H1 (cell line): ENCODE measurements at regions not wholly inside any gene's neighbourhood (a gene's known extent, or its start where the extent isn't known, plus 50 kb on each side); places are given as distances from the start of the nearest gene placed in this dataset.

Experiments used
- CTCF ChIA-PET: fragments of 300-600 bp; sonication (Branson Sonifier 250); formaldehyde crosslinking; loops from one replicate; lab custom pipeline; 2021; ENCODE audit not compliant: partially characterized antibody; lab: Charles Lee
- POLR2A ChIA-PET: fragments of 300-600 bp; sonication (Branson Sonifier 250); formaldehyde crosslinking; loops from one replicate; lab custom pipeline; 2021; ENCODE audit warnings: inconsistent platforms; ENCODE audit not compliant: partially characterized antibody; lab: Charles Lee
- DNase-seq, 2 experiments: peaks; one replicate each; pipeline versions ENCODE4 v3.0.0 to v3.0.0-alpha.2; 2010 to 2022; ENCODE audit warnings: low spot score in 2 of 2, low read depth in 1 of 2, mixed read lengths in 1 of 2
- FAIRE-seq: peaks from 2 replicates; lab custom pipeline; 2011; peaks lifted over from hg19 to GRCh38; lab: Jason Lieb, UNC
- H2AFZ ChIP-seq: 2 replicates; pipeline ENCODE4 v1.8.1; 2012; ENCODE audit warnings: low read length, inconsistent platforms
- H2AK5ac ChIP-seq: 2 replicates; pipeline ENCODE4 v1.6.1; 2013; ENCODE audit warnings: low read depth, low read length
- H2BK120ac ChIP-seq: replicated peaks from 2 replicates; pipeline ENCODE3; 2013; ENCODE audit warnings: low read depth, low read length, inconsistent platforms
- H2BK12ac ChIP-seq: 2 replicates; pipeline ENCODE4 v1.6.1; 2013; ENCODE audit warnings: low read depth, low read length
- H2BK15ac ChIP-seq: 2 replicates; pipeline ENCODE4 v1.6.1; 2013; ENCODE audit warnings: low read length
- H2BK20ac ChIP-seq: 2 replicates; pipeline ENCODE4 v1.6.1; 2013; ENCODE audit warnings: low read length
- H2BK5ac ChIP-seq: 2 replicates; pipeline ENCODE4 v1.6.1; 2013; ENCODE audit warnings: low read depth, low read length
- H3K14ac ChIP-seq: 2 replicates; pipeline ENCODE4 v1.6.1; 2013; ENCODE audit warnings: inconsistent platforms; ENCODE audit not compliant: insufficient read length
- H3K18ac ChIP-seq: 2 replicates; pipeline ENCODE4 v1.6.1; 2013; ENCODE audit warnings: low read length; ENCODE audit errors: extremely low read depth
- H3K23ac ChIP-seq: 2 replicates; pipeline ENCODE4 v1.6.1; 2013; ENCODE audit warnings: inconsistent platforms; ENCODE audit not compliant: insufficient read length
- H3K23me2 ChIP-seq: 2 replicates; pipeline ENCODE4 v1.6.1; 2013; ENCODE audit warnings: low read depth, low read length
- H3K27ac ChIP-seq: 2 replicates; pipeline ENCODE4 v1.6.1; 2011; ENCODE audit warnings: low read depth, low read length, inconsistent platforms
- H3K27me3 ChIP-seq, 4 experiments: replicated peaks in 1 of 4; 1 replicate in 1 of 4; 2 replicates in 3 of 4; pipeline versions ENCODE4 v1.6.1 to v1.8.1; 2011 to 2013; ENCODE audit warnings: low read length in 3 of 4, mild to moderate bottlenecking in 3 of 4, inconsistent platforms in 2 of 4, mixed read lengths in 2 of 4, moderate library complexity in 1 of 4; ENCODE audit not compliant: control insufficient read depth in 3 of 4, insufficient read depth in 3 of 4; ENCODE audit errors: extremely low read depth in 1 of 4
- H3K36me3 ChIP-seq, 4 experiments: 2 replicates each; pipeline versions ENCODE4 v1.6.1 to v1.8.1; 2011 to 2013; ENCODE audit warnings: mild to moderate bottlenecking in 4 of 4, low read length in 3 of 4, moderate library complexity in 2 of 4, control low read depth in 1 of 4, inconsistent platforms in 1 of 4; ENCODE audit not compliant: insufficient read depth in 4 of 4, control insufficient read depth in 2 of 4
- H3K4ac ChIP-seq: replicated peaks from 2 replicates; pipeline ENCODE3; 2013; ENCODE audit warnings: low read length, low read depth, mixed read lengths, inconsistent platforms; ENCODE audit not compliant: insufficient read length
- H3K4me1 ChIP-seq, 4 experiments: replicated peaks in 1 of 4; 1 replicate in 1 of 4; 2 replicates in 3 of 4; pipeline versions ENCODE4 v1.6.1 to v1.8.1; 2011 to 2013; ENCODE audit warnings: low read length in 3 of 4, inconsistent platforms in 2 of 4, mixed read lengths in 1 of 4; ENCODE audit not compliant: insufficient read depth in 4 of 4, control insufficient read depth in 3 of 4
- H3K4me2 ChIP-seq, 2 experiments: 2 replicates each; pipeline versions ENCODE4 v1.6.1 to v1.8.1; 2011 to 2013; ENCODE audit warnings: low read depth in 2 of 2, low read length in 2 of 2, control low read depth in 1 of 2, inconsistent platforms in 1 of 2, mild to moderate bottlenecking in 1 of 2; ENCODE audit not compliant: insufficient read depth in 1 of 2
- H3K4me3 ChIP-seq, 4 experiments: fragments of 200-600, 300-600 bp in 1 of 4; sonication (generic), shearing (Covaris generic), sonication (Bioruptor Twin) in 1 of 4; 2 replicates each; pipeline versions ENCODE4 v1.5.1 to v1.8.1; 2011 to 2016; ENCODE audit warnings: low read length in 4 of 4, low read depth in 3 of 4, control low read depth in 2 of 4, inconsistent platforms in 2 of 4, mild to moderate bottlenecking in 2 of 4, mixed read lengths in 1 of 4, moderate library complexity in 1 of 4; ENCODE audit not compliant: insufficient read depth in 2 of 4; ENCODE audit errors: extremely low read depth in 1 of 4
- H3K56ac ChIP-seq: replicated peaks from 2 replicates; pipeline ENCODE3; 2013; ENCODE audit warnings: low read depth, mild to moderate bottlenecking, mixed read lengths, low read length, inconsistent platforms; ENCODE audit not compliant: insufficient read length
- H3K79me1 ChIP-seq: 2 replicates; pipeline ENCODE4 v1.6.1; 2013; ENCODE audit warnings: low read depth, low read length, control low read depth
- H3K79me2 ChIP-seq, 2 experiments: 2 replicates each; pipeline versions ENCODE4 v1.6.1 to v1.8.1; 2012 to 2013; ENCODE audit warnings: low read length in 2 of 2, mild to moderate bottlenecking in 2 of 2, inconsistent platforms in 1 of 2; ENCODE audit not compliant: insufficient read depth in 2 of 2, control insufficient read depth in 1 of 2
- H3K9ac ChIP-seq, 4 experiments: replicated peaks in 1 of 4; 1 replicate in 1 of 4; 2 replicates in 3 of 4; pipeline versions ENCODE4 v1.6.1 to v1.8.1; 2011 to 2013; ENCODE audit warnings: low read depth in 3 of 4, low read length in 3 of 4, control low read depth in 2 of 4, mild to moderate bottlenecking in 2 of 4, moderate library complexity in 2 of 4, inconsistent platforms in 1 of 4; ENCODE audit errors: extremely low read depth in 1 of 4
- H3K9me3 ChIP-seq, 2 experiments: 2 replicates each; pipeline versions ENCODE4 v1.6.1 to v1.8.1; 2012 to 2013; ENCODE audit warnings: mild to moderate bottlenecking in 2 of 2, moderate library complexity in 2 of 2, control low read depth in 1 of 2, inconsistent platforms in 1 of 2, low read depth in 1 of 2, low read length in 1 of 2, mixed read lengths in 1 of 2; ENCODE audit not compliant: insufficient read depth in 2 of 2
- H4K20me1 ChIP-seq, 2 experiments: replicated peaks in 1 of 2; 2 replicates each; pipeline versions ENCODE3 to v1.8.1; 2011 to 2013; ENCODE audit warnings: inconsistent platforms in 2 of 2, low read length in 2 of 2, mild to moderate bottlenecking in 1 of 2; ENCODE audit not compliant: insufficient read depth in 2 of 2, control insufficient read depth in 1 of 2
- H4K5ac ChIP-seq: 2 replicates; pipeline ENCODE4 v1.6.1; 2013; ENCODE audit warnings: low read length, low read depth, mixed read lengths, inconsistent platforms; ENCODE audit not compliant: insufficient read length
- H4K8ac ChIP-seq: 2 replicates; pipeline ENCODE4 v1.8.0; 2013; ENCODE audit warnings: mild to moderate bottlenecking, moderate library complexity, low read length, inconsistent platforms; ENCODE audit not compliant: insufficient read depth; ENCODE audit errors: extremely low read depth
- H4K91ac ChIP-seq: replicated peaks from 2 replicates; pipeline ENCODE3; 2013; ENCODE audit warnings: low read length, mixed read lengths, inconsistent platforms; ENCODE audit not compliant: insufficient read length
- BACH1 ChIP-seq: IDR thresholded peaks from 2 replicates; pipeline ENCODE4 v1.6.1; 2012; ENCODE audit warnings: low read length, improper control_type of control experiment
- BRCA1 ChIP-seq: IDR thresholded peaks from 2 replicates; pipeline ENCODE4 v1.6.1; 2012; ENCODE audit warnings: low read depth, low read length, improper control_type of control experiment
- CREB1 ChIP-seq: IDR thresholded peaks from 2 replicates; pipeline ENCODE4 v1.6.1; 2012; ENCODE audit warnings: inconsistent platforms
- EP300 ChIP-seq, 2 experiments: IDR thresholded peaks; 1 replicate in 1 of 2; 2 replicates in 1 of 2; pipeline ENCODE4 v1.6.1; 2011 to 2012; ENCODE audit warnings: low read depth in 2 of 2, low read length in 2 of 2, mild to moderate bottlenecking in 2 of 2, borderline replicate concordance in 1 of 2, inconsistent platforms in 1 of 2, moderate library complexity in 1 of 2
- EZH2 ChIP-seq: fragments of 200-600 bp; sonication (generic); IDR thresholded peaks from 2 replicates; pipeline ENCODE4 v1.7.1; 2012; ENCODE audit warnings: low read depth, mild to moderate bottlenecking, moderate library complexity, low read length, inconsistent platforms; ENCODE audit not compliant: severe bottlenecking
- GABPA ChIP-seq: IDR thresholded peaks from 2 replicates; pipeline ENCODE4 v1.6.1; 2011; ENCODE audit warnings: mild to moderate bottlenecking, low read length, moderate library complexity, borderline replicate concordance; ENCODE audit not compliant: insufficient read depth
- JUND ChIP-seq: IDR thresholded peaks from 2 replicates; pipeline ENCODE4 v1.6.1; 2011; ENCODE audit warnings: mild to moderate bottlenecking, improper control_type of control experiment, low read length
- KDM4A ChIP-seq: IDR thresholded peaks from one replicate; pipeline ENCODE4 v1.7.1; 2012; ENCODE audit warnings: low read depth, mild to moderate bottlenecking, moderate library complexity, low read length, inconsistent platforms; ENCODE audit not compliant: severe bottlenecking
- MAFK ChIP-seq: IDR thresholded peaks from 2 replicates; pipeline ENCODE4 v1.6.1; 2012; ENCODE audit warnings: low read depth, mild to moderate bottlenecking, improper control_type of control experiment, low read length
- NANOG ChIP-seq: IDR thresholded peaks from 2 replicates; pipeline ENCODE4 v1.6.1; 2011; ENCODE audit warnings: low read length, low read depth, mild to moderate bottlenecking, inconsistent platforms; ENCODE audit not compliant: insufficient read depth, poor library complexity, severe bottlenecking
- RBBP5 ChIP-seq: IDR thresholded peaks from 2 replicates; pipeline ENCODE4 v1.7.1; 2012; ENCODE audit warnings: low read depth, mild to moderate bottlenecking, inconsistent platforms, low read length, moderate library complexity, borderline replicate concordance
- SIRT6 ChIP-seq: IDR thresholded peaks from one replicate; pipeline ENCODE4 v1.7.1; 2012; ENCODE audit warnings: low read length, inconsistent platforms
- SIX5 ChIP-seq: IDR thresholded peaks from 2 replicates; pipeline ENCODE4 v1.6.1; 2011; ENCODE audit warnings: mild to moderate bottlenecking, low read depth, low read length
- SP1 ChIP-seq: IDR thresholded peaks from 2 replicates; pipeline ENCODE4 v1.6.1; 2011; ENCODE audit warnings: low read depth, low read length
- SP2 ChIP-seq: IDR thresholded peaks from 2 replicates; pipeline ENCODE4 v1.6.1; 2012; ENCODE audit warnings: mild to moderate bottlenecking, low read length, inconsistent platforms
- YY1 ChIP-seq: IDR thresholded peaks from 2 replicates; pipeline ENCODE4 v1.6.1; 2011; ENCODE audit warnings: low read depth, mild to moderate bottlenecking, low read length
- WGBS, 2 experiments: shearing (Covaris generic) in 1 of 2; methylation state at CpG; one replicate each; pipeline versions ENCODE4 v1.1.6 to v1.1.7; 2013 to 2015; ENCODE audit warnings: low lambda C conversion rate in 2 of 2, mixed read lengths in 2 of 2, inconsistent platforms in 1 of 2, low coverage in 1 of 2, missing lambda C conversion rate in 1 of 2; ENCODE audit not compliant: insufficient replicate concordance in 2 of 2, insufficient coverage in 1 of 2, insufficient read length in 1 of 2; ENCODE audit errors: extremely low coverage in 1 of 2, missing lambda C conversion rate in 1 of 2; 5-methylcytosine and 5-hydroxymethylcytosine counted together

GRCh38 chr9:118108971-118109370, 404.8 kb downstream of the TLR4 start:
- no peak overlapping the region for H4K5ac ChIP-seq
- no peak overlapping the region for H3K14ac ChIP-seq
- H3K18ac ChIP-seq, result no peak overlapping the region
- H2BK15ac ChIP-seq, result no peak overlapping the region
- H3K23me2 ChIP-seq, result no peaks in the 10 kb centered on the region
- no peaks in the 10 kb centered on the region for H4K20me1 ChIP-seq
- no peak overlapping the region for H2BK5ac ChIP-seq
- no peak overlapping the region for H3K27ac ChIP-seq
- H3K4me2 ChIP-seq, result no peak overlapping the region
- no peaks in the 10 kb centered on the region for H3K79me2 ChIP-seq
- no peak overlapping the region for H2AK5ac ChIP-seq
- peaks cover 0 to 7% (median 2%) of the 10 kb centered on the region in 4 experiments; a peak in 3 of 7 replicates for H3K4me1 ChIP-seq
- H2BK120ac ChIP-seq, result no peak overlapping the region
- H3K23ac ChIP-seq, result no peak overlapping the region
- H4K91ac ChIP-seq, result no peak overlapping the region
- TF ChIP-seq YY1, result no peak
- TF ChIP-seq CREB1, result no peak
- TF ChIP-seq MAFK, result no peak
- TF ChIP-seq SP1, result no peak
- TF ChIP-seq EZH2, result no peak
- TF ChIP-seq EP300 (IDR thresholded peaks at IDR 0.05; ENCODE audit: borderline replicate concordance in 1 of 2, low read depth in 2 of 2, low read length in 2 of 2), result no peak
- no peak for TF ChIP-seq JUND
- no peak for TF ChIP-seq KDM4A
- no peak for TF ChIP-seq GABPA
- no peak for TF ChIP-seq SIRT6
- no peak for TF ChIP-seq RBBP5
- no peak for TF ChIP-seq SP2
- no peak for TF ChIP-seq NANOG
- no peak for TF ChIP-seq BRCA1
- no peak for TF ChIP-seq BACH1
- TF ChIP-seq SIX5, result no peak
- no peaks in the 10 kb centered on the region for H3K27me3 ChIP-seq
- H3K56ac ChIP-seq, result no peak overlapping the region
- no peak overlapping the region for H3K4me3 ChIP-seq
- H3K79me1 ChIP-seq, result no peaks in the 10 kb centered on the region
- no peaks in the 10 kb centered on the region for H3K9me3 ChIP-seq
- H2BK20ac ChIP-seq, result no peak overlapping the region
- ChIA-PET POLR2A (no interaction called here), CTCF (interaction anchor here (0.6 kb wide), 1 partner anchor 616 kb away, joined by 3 read pairs; no protein-coding TSS in a partner anchor)
- FAIRE-seq, result no peak
- H2AFZ ChIP-seq, result no peak overlapping the region
- WGBS, 2 experiments, result 93% methylated on average over 1 of the region's 1 CpG; no CpG with 5 or more reads in 1 of the 2 experiments
- H3K36me3 ChIP-seq, result no peaks in the 10 kb centered on the region
- no peak overlapping the region for H3K4ac ChIP-seq
- DNase-seq, result no peak
- no peak overlapping the region for H2BK12ac ChIP-seq
- H4K8ac ChIP-seq, result no peak overlapping the region
- no peak overlapping the region for H3K9ac ChIP-seq
